OCI-LY7 (cell line): ENCODE measurements at regions not wholly inside any gene's neighbourhood (a gene's known extent, or its start where the extent isn't known, plus 50 kb on each side); places are given as distances from the start of the nearest gene placed in this dataset.

Experiments used
- EZH2phosphoT487 ChIP-seq: fragments of 200-600 bp; sonication (generic); IDR thresholded peaks from 2 replicates; pipeline ENCODE4 v1.6.1; 2018; ENCODE audit warnings: low read depth, borderline replicate concordance, mild to moderate bottlenecking, mixed run types, antibody characterized with exemption, low read length, moderate library complexity, mixed read lengths
- TF ChIP-seq, protein P1 (sequence below): fragments of 200-600 bp; sonication (generic); conservative IDR thresholded peaks from 2 replicates; pipeline ENCODE4 v1.5.1; 2014; ENCODE audit warnings: mild to moderate bottlenecking, antibody characterized with exemption, low read length, moderate library complexity, mixed read lengths

- TF ChIP-seq, protein P1, sequence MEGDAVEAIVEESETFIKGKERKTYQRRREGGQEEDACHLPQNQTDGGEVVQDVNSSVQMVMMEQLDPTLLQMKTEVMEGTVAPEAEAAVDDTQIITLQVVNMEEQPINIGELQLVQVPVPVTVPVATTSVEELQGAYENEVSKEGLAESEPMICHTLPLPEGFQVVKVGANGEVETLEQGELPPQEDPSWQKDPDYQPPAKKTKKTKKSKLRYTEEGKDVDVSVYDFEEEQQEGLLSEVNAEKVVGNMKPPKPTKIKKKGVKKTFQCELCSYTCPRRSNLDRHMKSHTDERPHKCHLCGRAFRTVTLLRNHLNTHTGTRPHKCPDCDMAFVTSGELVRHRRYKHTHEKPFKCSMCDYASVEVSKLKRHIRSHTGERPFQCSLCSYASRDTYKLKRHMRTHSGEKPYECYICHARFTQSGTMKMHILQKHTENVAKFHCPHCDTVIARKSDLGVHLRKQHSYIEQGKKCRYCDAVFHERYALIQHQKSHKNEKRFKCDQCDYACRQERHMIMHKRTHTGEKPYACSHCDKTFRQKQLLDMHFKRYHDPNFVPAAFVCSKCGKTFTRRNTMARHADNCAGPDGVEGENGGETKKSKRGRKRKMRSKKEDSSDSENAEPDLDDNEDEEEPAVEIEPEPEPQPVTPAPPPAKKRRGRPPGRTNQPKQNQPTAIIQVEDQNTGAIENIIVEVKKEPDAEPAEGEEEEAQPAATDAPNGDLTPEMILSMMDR: no peak
- TF ChIP-seq EZH2phosphoT487: no peak
Measured at GRCh38 chrY:19075471-19076253, 302.1 kb upstream of the HSFY2 start.
